Caco-2 (cell line): ENCODE measurements at regions not wholly inside any gene's neighbourhood (a gene's known extent, or its start where the extent isn't known, plus 50 kb on each side); places are given as distances from the start of the nearest gene placed in this dataset.
"Not testable (repeated sequence)": the region's sequence is repeated elsewhere in the genome, so short reads cannot be mapped to it uniquely, and the experiment has no call there.

Experiments
- BruUV-seq: library from RNA; stranded (reverse); fragments of 400-500 nt; replicated peaks from 2 replicates; lab custom pipeline; 2021; lab: Mats Ljungman, UMichigan
- CTCF ChIA-PET: fragments of 300-600 bp; sonication (Branson Sonifier 250); formaldehyde crosslinking; loops from one replicate; lab custom pipeline; 2022; ENCODE audit warnings: antibody characterized with exemption; lab: Charles Lee
- POLR2A ChIA-PET: fragments of 300-600 bp; sonication (Branson Sonifier 250); formaldehyde crosslinking; loops from one replicate; lab custom pipeline; 2022; ENCODE audit warnings: antibody characterized with exemption; lab: Charles Lee
- DNase-seq, 2 experiments: peaks; one replicate each; pipeline versions ENCODE4 v3.0.0 to v3.0.0-alpha.2; 2020 to 2022
- H3K27me3 ChIP-seq: replicated peaks from 2 replicates; pipeline ENCODE4 v1.6.0; 2011; ENCODE audit warnings: low read length; ENCODE audit not compliant: control insufficient read depth, insufficient read depth
- H3K36me3 ChIP-seq: 2 replicates; pipeline ENCODE4 v1.5.1; 2011; ENCODE audit warnings: low read length; ENCODE audit not compliant: control insufficient read depth, insufficient read depth
- H3K4me1 ChIP-seq: fragments of 250-450 bp; sonication (Bioruptor Pico); 2 replicates; pipeline ENCODE4 v1.5.1; 2020; ENCODE audit warnings: mild to moderate bottlenecking
- H3K4me3 ChIP-seq: 2 replicates; pipeline ENCODE4 v1.5.1; 2011; ENCODE audit warnings: low read depth, mild to moderate bottlenecking, control low read depth, low read length
- H3K9me3 ChIP-seq: fragments of 250-450 bp; sonication (Bioruptor Pico); 2 replicates; pipeline ENCODE4 v1.5.1; 2020; ENCODE audit warnings: mild to moderate bottlenecking, moderate library complexity
- H3K27ac Mint-ChIP-seq: one replicate; pipeline ENCODE4 v1.8.0; 2022; ENCODE audit warnings: mixed read lengths; ENCODE audit not compliant: unreplicated experiment
- H3K27me3 Mint-ChIP-seq: one replicate; pipeline ENCODE4 v1.8.0; 2022; ENCODE audit warnings: mixed read lengths; ENCODE audit not compliant: insufficient read depth, unreplicated experiment
- H3K36me3 Mint-ChIP-seq: one replicate; pipeline ENCODE4 v1.8.0; 2022; ENCODE audit warnings: mild to moderate bottlenecking, mixed read lengths; ENCODE audit not compliant: insufficient read depth, unreplicated experiment
- H3K4me1 Mint-ChIP-seq: one replicate; pipeline ENCODE4 v1.8.0; 2022; ENCODE audit warnings: low read depth, mixed read lengths; ENCODE audit not compliant: unreplicated experiment
- H3K4me3 Mint-ChIP-seq: one replicate; pipeline ENCODE4 v1.8.0; 2022; ENCODE audit warnings: mild to moderate bottlenecking, moderate library complexity, mixed read lengths; ENCODE audit not compliant: unreplicated experiment
- H3K9me3 Mint-ChIP-seq: one replicate; pipeline ENCODE4 v1.8.0; 2022; ENCODE audit warnings: mixed read lengths; ENCODE audit not compliant: unreplicated experiment
- intact Hi-C: fragments of 100-400 bp; cut with micrococcal nuclease; formaldehyde crosslinking; loops from one replicate; pipeline ENCODE4 v1.10.0; 2022; ENCODE audit not compliant: unreplicated experiment
- TF ChIP-seq, protein P1 (sequence below), 2 experiments: fragments of 200-600 bp in 1 of 2; IDR thresholded peaks; 1 replicate in 1 of 2; 2 replicates in 1 of 2; pipeline versions ENCODE4 v1.5.1 to v1.8.0; 2011 to 2022; ENCODE audit warnings: antibody characterized with exemption in 1 of 2, control low read depth in 1 of 2, inconsistent platforms in 1 of 2, low read depth in 1 of 2, low read length in 1 of 2, mild to moderate bottlenecking in 1 of 2, moderate library complexity in 1 of 2; ENCODE audit not compliant: insufficient read depth in 1 of 2, severe bottlenecking in 1 of 2, unreplicated experiment in 1 of 2

DNA sequence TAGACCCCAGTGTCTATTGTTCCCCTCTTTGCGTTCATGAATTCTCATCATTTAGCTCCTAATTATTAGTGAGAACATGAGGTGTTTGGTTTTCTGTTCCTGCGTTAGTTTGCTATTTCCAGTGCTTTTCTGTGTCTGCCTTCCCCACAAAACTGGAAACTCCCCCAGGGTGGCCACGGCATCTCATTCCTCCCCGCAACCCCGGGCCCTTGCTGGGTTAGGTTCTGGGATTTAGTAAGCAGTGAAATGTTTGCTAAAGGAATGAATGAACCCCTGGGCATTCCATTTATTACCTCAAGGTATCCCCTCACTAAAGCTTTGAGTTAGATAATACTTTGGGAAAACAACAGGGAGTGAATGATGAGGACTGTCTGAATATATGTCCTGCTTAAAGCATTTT is 142.9 kb downstream of the GLUL start:
- no peak overlapping the region for H3K4me3 ChIP-seq
- H3K36me3 ChIP-seq, result no peaks in the 10 kb centered on the region
- peaks cover 29% of the 10 kb centered on the region for H3K4me1 ChIP-seq
- no peaks in the 10 kb centered on the region for H3K27me3 ChIP-seq
- H3K36me3 Mint-ChIP-seq, result no peaks in the 10 kb centered on the region
- intact Hi-C loops, result loop anchor here (1.0 to 5.0 kb wide), 3 partner anchors 44 to 106 kb away; no protein-coding TSS in a partner anchor
- POLR2A ChIA-PET, result interaction anchor here (0.6 kb wide), 1 partner anchor 808 kb away, joined by 7 read pairs; no protein-coding TSS in a partner anchor
- peak overlapping the region; percentile 59 for H3K27ac Mint-ChIP-seq
- DNase-seq, result no peak
- BruUV-seq, result no TSS peak
- TF ChIP-seq, protein P1, sequence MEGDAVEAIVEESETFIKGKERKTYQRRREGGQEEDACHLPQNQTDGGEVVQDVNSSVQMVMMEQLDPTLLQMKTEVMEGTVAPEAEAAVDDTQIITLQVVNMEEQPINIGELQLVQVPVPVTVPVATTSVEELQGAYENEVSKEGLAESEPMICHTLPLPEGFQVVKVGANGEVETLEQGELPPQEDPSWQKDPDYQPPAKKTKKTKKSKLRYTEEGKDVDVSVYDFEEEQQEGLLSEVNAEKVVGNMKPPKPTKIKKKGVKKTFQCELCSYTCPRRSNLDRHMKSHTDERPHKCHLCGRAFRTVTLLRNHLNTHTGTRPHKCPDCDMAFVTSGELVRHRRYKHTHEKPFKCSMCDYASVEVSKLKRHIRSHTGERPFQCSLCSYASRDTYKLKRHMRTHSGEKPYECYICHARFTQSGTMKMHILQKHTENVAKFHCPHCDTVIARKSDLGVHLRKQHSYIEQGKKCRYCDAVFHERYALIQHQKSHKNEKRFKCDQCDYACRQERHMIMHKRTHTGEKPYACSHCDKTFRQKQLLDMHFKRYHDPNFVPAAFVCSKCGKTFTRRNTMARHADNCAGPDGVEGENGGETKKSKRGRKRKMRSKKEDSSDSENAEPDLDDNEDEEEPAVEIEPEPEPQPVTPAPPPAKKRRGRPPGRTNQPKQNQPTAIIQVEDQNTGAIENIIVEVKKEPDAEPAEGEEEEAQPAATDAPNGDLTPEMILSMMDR (IDR thresholded peaks at IDR 0.05; ENCODE audit: insufficient read depth in 1 of 2, low read depth in 1 of 2, low read length in 1 of 2, severe bottlenecking in 1 of 2, unreplicated experiment in 1 of 2), result no peak
- H3K4me1 Mint-ChIP-seq, result peaks cover 22% of the 10 kb centered on the region
- no peaks in the 10 kb centered on the region for H3K9me3 Mint-ChIP-seq
- no peaks in the 10 kb centered on the region for H3K27me3 Mint-ChIP-seq
- H3K4me3 Mint-ChIP-seq, result peak overlapping the region; percentile 44
- H3K9me3 ChIP-seq, result no peaks in the 10 kb centered on the region
- CTCF ChIA-PET, result interaction anchor here (0.9 to 2.5 kb wide), 2 partner anchors 105 to 164 kb away, joined by 4 to 18 read pairs; no protein-coding TSS in a partner anchor

DNA sequence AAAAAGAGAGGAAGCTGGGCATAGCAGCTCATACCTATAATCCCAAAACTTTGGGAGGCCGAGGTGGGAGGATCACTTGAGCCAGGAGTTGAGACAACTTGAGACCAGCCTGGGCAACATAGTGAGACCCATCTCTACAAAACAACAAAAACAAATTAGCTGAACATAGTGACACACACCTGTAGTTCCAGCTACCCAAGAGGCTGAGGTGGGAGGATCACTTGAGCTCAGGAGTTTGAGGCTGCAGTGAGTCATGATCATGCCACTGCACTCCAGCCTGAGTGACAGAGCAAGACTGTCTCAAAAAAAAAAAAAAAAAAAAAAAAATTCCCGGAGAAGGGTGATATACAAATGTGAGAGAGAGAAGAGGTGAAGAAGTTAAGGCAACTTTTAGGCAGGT is 143.8 kb downstream of the GLUL start:
- CTCF ChIA-PET, result interaction anchor here (2.5 kb wide), 1 partner anchor 104 kb away, joined by 18 read pairs; no protein-coding TSS in a partner anchor
- POLR2A ChIA-PET, H3K36me3 ChIP-seq, DNase-seq, BruUV-seq, H3K27ac Mint-ChIP-seq, H3K4me3 Mint-ChIP-seq, H3K9me3 Mint-ChIP-seq, H3K4me3 ChIP-seq, H3K27me3 ChIP-seq, H3K9me3 ChIP-seq, H3K36me3 Mint-ChIP-seq, H3K27me3 Mint-ChIP-seq: not testable (repeated sequence)
- peaks cover 22% of the 10 kb centered on the region for H3K4me1 Mint-ChIP-seq
- intact Hi-C loops, result loop anchor here (5.0 kb wide), 2 partner anchors 44 to 106 kb away; no protein-coding TSS in a partner anchor
- peaks cover 29% of the 10 kb centered on the region for H3K4me1 ChIP-seq

DNA sequence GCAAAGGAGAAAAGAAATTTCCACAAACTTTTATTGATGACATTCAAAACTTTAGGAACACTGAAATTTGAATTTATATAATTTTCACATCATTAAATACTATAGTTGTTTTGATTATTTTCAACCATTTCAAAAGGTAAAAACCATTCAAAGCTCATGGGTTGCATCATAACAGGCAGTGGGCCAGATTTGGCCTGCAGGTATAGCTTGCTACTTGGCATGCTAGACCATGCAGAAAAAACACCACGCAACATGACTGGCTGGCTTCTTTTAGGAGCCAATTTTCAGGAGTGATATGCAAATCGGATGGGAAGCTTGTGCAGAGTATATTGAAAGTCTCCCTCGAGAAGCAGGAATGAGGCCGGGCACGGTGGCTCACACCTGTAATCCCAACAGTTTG is 144.8 kb downstream of the GLUL start:
- no TSS peak for BruUV-seq
- no peak for DNase-seq
- no peak overlapping the region for H3K4me3 Mint-ChIP-seq
- H3K36me3 Mint-ChIP-seq, result no peaks in the 10 kb centered on the region
- intact Hi-C loops, result loop anchor here (5.0 kb wide), 2 partner anchors 46 to 104 kb away; no protein-coding TSS in a partner anchor
- TF ChIP-seq, protein P1 (IDR thresholded peaks at IDR 0.05; ENCODE audit: insufficient read depth in 1 of 2, low read depth in 1 of 2, low read length in 1 of 2, severe bottlenecking in 1 of 2, unreplicated experiment in 1 of 2), result no peak
- Histone ChIP-seq H3K27me3 (no peaks in the 10 kb centered on the region), H3K36me3 (no peaks in the 10 kb centered on the region), H3K4me3 (no peak overlapping the region), H3K4me1 (peaks cover 29% of the 10 kb centered on the region), H3K9me3 (no peaks in the 10 kb centered on the region)
- ChIA-PET CTCF (interaction anchor here (0.6 kb wide), 1 partner anchor 283 kb away, joined by 3 read pairs; no protein-coding TSS in a partner anchor), POLR2A (no interaction called here)
- H3K27ac Mint-ChIP-seq, result no peak overlapping the region
- H3K4me1 Mint-ChIP-seq, result peaks cover 29% of the 10 kb centered on the region
- H3K9me3 Mint-ChIP-seq, result no peaks in the 10 kb centered on the region
- H3K27me3 Mint-ChIP-seq, result no peaks in the 10 kb centered on the region
